Mucosa of gallbladder (tissue), 1 donor: ENCODE measurements at regions not wholly inside any gene's neighbourhood (a gene's known extent, or its start where the extent isn't known, plus 50 kb on each side); places are given as distances from the start of the nearest gene placed in this dataset.
"Not testable (repeated sequence)": the region's sequence is repeated elsewhere in the genome, so short reads cannot be mapped to it uniquely, and the experiment has no call there.

Experiments
- DNase-seq: peaks from one replicate; pipeline ENCODE4 v3.0.0-alpha.2; 2020; ENCODE audit warnings: low spot score
- donor health status: DM: no; HTN: no; CAD: no.

DNA sequence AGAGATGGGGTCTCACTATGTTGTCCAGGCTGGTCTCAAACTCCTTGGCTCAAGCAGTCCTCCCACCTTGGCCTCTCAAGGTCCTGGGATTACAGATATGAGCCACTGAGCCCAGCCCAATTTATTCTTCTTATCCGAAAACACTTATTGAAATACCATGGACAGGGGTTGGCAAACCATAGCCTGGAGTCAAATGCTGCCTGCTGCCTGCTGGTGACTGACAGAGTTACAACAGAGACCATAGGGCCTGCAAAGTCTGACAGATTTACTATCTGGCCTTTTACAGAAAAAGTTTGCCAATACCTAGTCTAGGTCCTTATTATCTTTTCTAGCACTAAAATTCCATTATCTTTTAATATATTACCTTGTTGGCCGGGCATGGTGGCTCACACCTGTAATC is 87.1 kb upstream of the ZNF281 start:
- no peak for DNase-seq

DNA sequence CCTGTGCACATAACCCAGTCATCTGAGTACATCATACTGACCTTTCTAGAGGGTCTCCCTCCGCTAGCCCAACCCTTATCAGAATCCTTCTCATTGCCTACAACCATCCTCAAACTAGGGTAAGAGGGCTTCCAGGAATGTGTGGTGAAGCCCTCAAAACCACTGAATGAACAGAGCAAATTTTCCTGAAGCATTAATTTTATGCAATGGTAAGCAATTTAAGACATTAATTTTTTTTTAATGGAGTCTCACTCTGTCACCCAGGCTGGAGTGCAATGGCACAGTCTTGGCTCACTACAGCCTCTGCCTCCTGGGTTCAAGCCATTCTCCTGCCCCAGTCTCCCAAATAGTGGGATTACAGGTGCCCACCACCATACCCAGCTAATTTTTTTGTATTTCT is 86.1 kb upstream of the ZNF281 start:
- DNase-seq, result no peak

- no peak for DNase-seq
Observed at GRCh38 chr1:200493344-200493743, 83.5 kb upstream of the ZNF281 start.

- DNase-seq, result no peak
Observed at GRCh38 chr1:200491103-200491502, 81.3 kb upstream of the ZNF281 start.

DNA sequence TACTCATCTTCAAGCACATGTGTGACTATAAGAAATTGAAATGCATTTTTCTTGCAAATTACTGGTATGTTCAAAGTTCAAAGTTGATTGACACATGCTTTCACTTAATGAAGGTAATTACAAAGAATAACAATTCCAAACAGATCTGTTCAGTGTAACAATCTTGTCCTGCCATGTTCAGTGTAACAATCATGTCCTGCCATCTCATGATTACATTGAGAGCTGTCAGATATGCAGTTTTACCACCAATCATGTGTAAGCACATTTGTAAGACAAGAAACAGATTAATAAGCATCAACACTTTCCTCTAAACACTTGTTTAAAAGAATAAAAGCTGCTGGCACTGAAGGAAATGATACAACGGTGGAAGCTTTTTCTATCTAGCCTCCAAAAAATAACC is 80.3 kb upstream of the ZNF281 start:
- DNase-seq, result no peak

- peak; percentile 65 for DNase-seq
Observed at GRCh38 chr1:200488375-200489165, 78.7 kb upstream of the ZNF281 start.

- no peak for DNase-seq
Observed at GRCh38 chr1:200487650-200488049, 77.8 kb upstream of the ZNF281 start.

- DNase-seq, result no peak
Observed at GRCh38 chr1:200486634-200487033, 76.8 kb upstream of the ZNF281 start.

- not testable (repeated sequence) for DNase-seq
Observed at GRCh38 chr1:200484438-200484946, 74.7 kb upstream of the ZNF281 start.

GRCh38 chr1:200483491-200484143 is 73.8 kb upstream of the ZNF281 start:
- peak; percentile 44 for DNase-seq

GRCh38 chr1:200480964-200481363 is 71.1 kb upstream of the ZNF281 start:
- no peak for DNase-seq

GRCh38 chr1:200479816-200480215 is 70.0 kb upstream of the ZNF281 start:
- no peak for DNase-seq

- no peak for DNase-seq
Observed at GRCh38 chr1:200478945-200479558, 69.2 kb upstream of the ZNF281 start.

DNA sequence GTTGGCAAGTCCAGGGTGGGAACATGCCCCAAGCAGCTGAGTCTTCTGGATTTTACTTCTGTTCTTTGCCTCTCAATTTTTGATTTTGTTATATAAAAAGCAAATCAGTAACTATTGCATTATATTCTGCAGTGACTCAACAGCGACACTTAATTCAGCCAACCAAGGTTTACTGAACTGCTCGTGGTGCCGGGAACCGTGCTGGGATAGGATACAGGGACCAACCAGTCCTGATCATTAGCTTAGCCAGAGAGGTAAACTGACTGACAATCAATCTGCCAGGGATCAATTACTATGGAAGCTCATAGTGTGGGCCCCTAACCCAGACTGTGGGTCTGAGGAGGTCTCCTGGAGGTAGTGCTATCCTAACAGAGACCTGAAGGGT is 68.4 kb upstream of the ZNF281 start:
- no peak for DNase-seq

DNA sequence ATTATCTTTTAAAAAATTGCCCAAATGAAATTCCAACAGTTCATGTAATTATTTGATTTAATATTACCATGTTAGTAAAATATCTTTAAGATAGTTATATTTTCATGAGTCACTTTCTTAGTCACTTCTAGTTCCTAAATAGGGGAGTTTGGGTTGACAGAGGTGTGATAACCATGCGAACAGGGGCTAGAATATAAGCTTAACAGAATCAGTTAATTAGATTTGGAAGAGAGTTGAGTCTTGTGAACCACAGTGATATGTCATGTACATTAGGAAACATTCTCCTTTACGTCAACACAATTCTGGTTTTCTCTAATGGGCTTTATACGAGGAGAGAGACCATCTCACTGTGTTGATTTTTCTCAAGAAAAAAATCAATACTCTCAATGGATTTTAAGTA is 64.8 kb upstream of the ZNF281 start:
- DNase-seq, result no peak

DNA sequence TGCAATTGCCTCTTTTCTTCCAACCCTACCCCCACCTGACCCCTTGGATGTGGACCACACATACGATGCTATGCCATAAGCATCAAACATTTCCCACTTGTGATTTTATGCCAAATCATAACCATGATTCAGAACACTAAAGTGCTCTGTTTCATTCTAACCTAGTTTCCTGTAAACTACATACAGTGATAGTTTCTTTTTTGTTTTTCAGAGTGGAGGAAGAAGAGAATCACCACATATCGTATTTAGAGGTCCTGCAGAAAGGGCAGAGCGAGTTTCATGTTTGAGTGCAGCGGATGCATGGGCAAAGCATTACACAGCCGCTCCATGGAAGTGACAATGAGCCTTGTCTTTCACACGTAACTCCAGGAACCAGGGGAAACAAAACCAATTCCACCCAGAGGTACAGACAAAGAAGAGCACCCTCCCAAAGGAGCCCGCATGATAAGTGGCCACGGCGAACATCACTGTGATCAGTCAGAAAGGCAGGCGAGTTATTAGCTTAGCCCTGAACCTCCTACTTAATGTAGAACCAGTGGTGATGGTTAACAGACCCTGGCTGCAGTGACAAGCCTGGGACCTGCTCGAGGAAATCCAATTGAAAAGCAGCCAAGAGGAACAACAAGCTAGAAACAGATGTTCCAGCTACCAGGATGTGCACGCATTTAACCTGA is 64.0 kb upstream of the ZNF281 start:
- no peak for DNase-seq

- no peak for DNase-seq
Observed at GRCh38 chr1:200471739-200472138, 61.9 kb upstream of the ZNF281 start.

DNA sequence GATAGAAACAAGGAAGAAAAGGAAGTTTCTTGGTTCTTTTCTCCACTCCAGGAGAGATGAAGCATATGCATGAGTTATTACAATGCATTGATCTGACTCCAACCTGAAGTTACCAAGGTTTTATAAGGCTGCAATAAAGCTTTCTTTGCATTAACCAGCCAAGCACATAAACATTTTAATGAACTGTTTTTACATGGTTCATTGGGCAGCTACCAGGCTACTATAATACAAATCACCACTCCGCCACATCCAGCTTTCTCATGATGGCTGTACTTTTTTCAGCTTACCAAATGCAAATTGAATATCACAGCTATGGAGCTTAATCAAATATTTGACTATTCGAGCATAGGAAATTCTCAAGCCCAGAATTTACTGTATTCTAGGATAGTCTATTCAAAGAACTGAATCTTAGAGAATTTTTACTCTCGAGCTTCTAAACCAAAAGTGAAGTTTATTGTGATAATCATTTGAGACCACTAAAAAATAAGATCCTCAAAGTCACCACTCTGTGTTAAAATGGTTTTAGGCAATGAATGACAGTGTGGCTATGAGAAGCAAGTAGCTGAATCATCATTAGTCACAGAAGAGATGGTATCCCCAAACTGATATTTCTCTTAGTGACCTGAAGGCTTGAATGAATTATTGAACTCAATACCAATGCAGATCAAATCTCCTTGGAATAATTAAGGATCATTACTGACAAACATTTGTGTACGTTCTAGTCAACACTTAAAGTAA is 58.6 kb upstream of the ZNF281 start:
- no peak for DNase-seq

DNA sequence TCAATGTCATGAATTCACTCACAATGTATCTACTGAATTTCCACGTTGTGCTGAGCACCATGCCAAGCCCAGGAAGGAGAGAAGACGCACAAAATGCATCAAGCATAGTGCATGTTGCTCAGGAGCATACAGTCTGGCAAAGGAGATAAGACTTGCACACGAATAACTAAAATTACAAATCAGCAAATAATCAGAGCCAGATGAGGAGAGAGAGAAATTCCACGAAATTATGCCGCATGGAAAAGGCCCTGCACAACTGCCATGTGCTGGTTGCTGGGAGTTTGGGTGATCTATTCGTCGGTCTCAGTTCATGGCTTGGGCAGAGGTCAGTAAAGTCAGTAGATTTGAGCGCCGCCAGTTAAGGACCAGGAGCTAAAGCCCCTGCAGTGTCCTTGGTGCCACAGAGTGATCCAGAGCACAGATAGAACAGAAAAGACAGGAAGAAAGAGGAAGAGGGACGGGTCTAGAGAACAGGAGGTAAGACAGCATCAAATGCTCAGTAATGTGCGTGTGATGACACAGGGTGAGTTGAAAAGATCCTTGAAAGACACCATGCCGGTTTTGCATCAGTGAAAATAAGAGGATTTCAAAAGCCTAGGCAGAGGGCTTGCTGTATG is 55.1 kb upstream of the ZNF281 start:
- no peak for DNase-seq
